Upper lobe of left lung (tissue), 4 donors: ENCODE measurements at regions not wholly inside any gene's neighbourhood (a gene's known extent, or its start where the extent isn't known, plus 50 kb on each side); places are given as distances from the start of the nearest gene placed in this dataset.

Source experiments
- POLR2A ChIP-seq, 4 donors: fragments of 450-650 bp; IDR thresholded peaks; one replicate each; pipeline ENCODE4 v1.5.1; 2016 to 2017; ENCODE audit warnings: antibody characterized with exemption in 4 of 4, mild to moderate bottlenecking in 2 of 4
- POLR2AphosphoS5 ChIP-seq, 2 donors: sonication (generic); formaldehyde crosslinking; IDR thresholded peaks; one replicate each; pipeline ENCODE4 v1.5.1; 2017; ENCODE audit warnings: antibody characterized with exemption in 2 of 2
- TF ChIP-seq, protein P1 (sequence below), 6 experiments: fragments of 450-650 bp in 4 of 6; fragments of 200-600 bp in 2 of 6; sonication (generic) in 2 of 6; IDR thresholded peaks; one replicate each; pipeline ENCODE4 v1.5.1; 2016 to 2019; ENCODE audit warnings: antibody characterized with exemption in 6 of 6

DNA sequence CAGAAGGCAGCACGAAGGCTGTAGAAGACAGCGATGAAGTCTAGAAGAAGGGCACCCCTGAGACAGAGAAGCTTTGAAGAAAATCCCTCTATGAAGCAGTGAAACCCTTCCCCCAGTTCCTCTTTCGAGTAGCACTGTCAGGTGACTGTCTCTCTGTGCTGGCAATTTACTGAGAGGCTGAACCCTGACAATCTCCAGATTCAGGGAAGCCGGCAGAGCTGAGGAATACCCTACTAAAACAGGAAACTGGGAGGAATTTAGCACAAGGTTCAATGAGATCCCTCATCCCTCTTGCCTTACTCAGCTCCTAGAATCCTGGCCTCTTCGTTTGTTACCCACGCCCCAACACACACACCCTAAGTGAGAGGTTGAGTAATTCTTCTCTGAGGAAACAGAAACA is 239.7 kb upstream of the NOCT start:
- TF ChIP-seq, protein P1, sequence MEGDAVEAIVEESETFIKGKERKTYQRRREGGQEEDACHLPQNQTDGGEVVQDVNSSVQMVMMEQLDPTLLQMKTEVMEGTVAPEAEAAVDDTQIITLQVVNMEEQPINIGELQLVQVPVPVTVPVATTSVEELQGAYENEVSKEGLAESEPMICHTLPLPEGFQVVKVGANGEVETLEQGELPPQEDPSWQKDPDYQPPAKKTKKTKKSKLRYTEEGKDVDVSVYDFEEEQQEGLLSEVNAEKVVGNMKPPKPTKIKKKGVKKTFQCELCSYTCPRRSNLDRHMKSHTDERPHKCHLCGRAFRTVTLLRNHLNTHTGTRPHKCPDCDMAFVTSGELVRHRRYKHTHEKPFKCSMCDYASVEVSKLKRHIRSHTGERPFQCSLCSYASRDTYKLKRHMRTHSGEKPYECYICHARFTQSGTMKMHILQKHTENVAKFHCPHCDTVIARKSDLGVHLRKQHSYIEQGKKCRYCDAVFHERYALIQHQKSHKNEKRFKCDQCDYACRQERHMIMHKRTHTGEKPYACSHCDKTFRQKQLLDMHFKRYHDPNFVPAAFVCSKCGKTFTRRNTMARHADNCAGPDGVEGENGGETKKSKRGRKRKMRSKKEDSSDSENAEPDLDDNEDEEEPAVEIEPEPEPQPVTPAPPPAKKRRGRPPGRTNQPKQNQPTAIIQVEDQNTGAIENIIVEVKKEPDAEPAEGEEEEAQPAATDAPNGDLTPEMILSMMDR (IDR thresholded peaks at IDR 0.05): no peak
- no peak for TF ChIP-seq POLR2A (IDR thresholded peaks at IDR 0.05)
- no peak for TF ChIP-seq POLR2AphosphoS5 (IDR thresholded peaks at IDR 0.05)
